Lower leg skin (tissue), 4 donors: ENCODE measurements at regions not wholly inside any gene's neighbourhood (a gene's known extent, or its start where the extent isn't known, plus 50 kb on each side); places are given as distances from the start of the nearest gene placed in this dataset.

Source experiments
- DNase-seq, 2 donors: peaks; one replicate each; pipeline ENCODE4 v3.0.0-alpha.2; 2019; ENCODE audit warnings: low spot score in 2 of 2
- H3K4me3 ChIP-seq: fragments of 200-600 bp; sonication (generic); 2 replicates; pipeline ENCODE4 v1.5.1; 2017; ENCODE audit warnings: mild to moderate bottlenecking, low read depth; ENCODE audit not compliant: poor library complexity, severe bottlenecking
- CTCF ChIP-seq, 3 donors: fragments of 450-650 bp; IDR thresholded peaks; one replicate each; pipeline ENCODE4 v1.5.1; 2016; ENCODE audit warnings: antibody characterized with exemption in 3 of 3, mild to moderate bottlenecking in 3 of 3, moderate library complexity in 2 of 3
- POLR2A ChIP-seq, 2 donors: fragments of 450-650 bp; IDR thresholded peaks; one replicate each; pipeline ENCODE4 v1.6.1; 2016 to 2017; ENCODE audit warnings: antibody characterized with exemption in 2 of 2, mild to moderate bottlenecking in 1 of 2, moderate library complexity in 1 of 2
- WGBS, 2 donors: methylation state at CpG; one replicate each; pipeline ENCODE4 v1.1.5; 2018; 5-methylcytosine and 5-hydroxymethylcytosine counted together
- intact Hi-C: fragments of 100-400 bp; cut with DNase I; formaldehyde crosslinking; loops from one replicate; pipeline ENCODE4 v1.15.0; 2023; ENCODE audit warnings: low total_unique reads

GRCh38 chr6:134722200-134722870 lies 227.6 kb downstream of the ALDH8A1 start:
- no peak for DNase-seq
- 58 to 62% methylated on average over 5 of the region's 5 CpGs for WGBS, 2 donors
- intact Hi-C loops = no loop called here
- no peak for TF ChIP-seq POLR2A (IDR thresholded peaks at IDR 0.05)
- TF ChIP-seq CTCF (IDR thresholded peaks at IDR 0.05) = no peak
- no peak overlapping the region for H3K4me3 ChIP-seq

- WGBS, 2 donors = 59 to 71% methylated on average over 2 of the region's 2 CpGs
These were observed 228.9 kb downstream of the ALDH8A1 start for GRCh38 chr6:134721060-134721405.

GRCh38 chr6:134720353-134721059 lies 229.4 kb downstream of the ALDH8A1 start:
- H3K4me3 ChIP-seq = no peak overlapping the region
- TF ChIP-seq CTCF (IDR thresholded peaks at IDR 0.05) (no peak), POLR2A (IDR thresholded peaks at IDR 0.05) (no peak)
- WGBS, 2 donors = 42 to 46% methylated on average over 4 of the region's 4 CpGs
- intact Hi-C loops = no loop called here
- DNase-seq = no peak

More at GRCh38 chr6:134721060-134721405, 228.9 kb downstream of the ALDH8A1 start:
- no peak overlapping the region for H3K4me3 ChIP-seq
- intact Hi-C loops = no loop called here
- no peak for DNase-seq
- no peak for TF ChIP-seq POLR2A (IDR thresholded peaks at IDR 0.05)
- no peak for TF ChIP-seq CTCF (IDR thresholded peaks at IDR 0.05)

- WGBS, 2 donors = 71 to 78% methylated on average over 2 of the region's 2 CpGs
- TF ChIP-seq CTCF (IDR thresholded peaks at IDR 0.05) (no peak), POLR2A (IDR thresholded peaks at IDR 0.05) (no peak)
- intact Hi-C loops = no loop called here
- no peak for DNase-seq
- no peak overlapping the region for H3K4me3 ChIP-seq
These were observed 230.0 kb downstream of the ALDH8A1 start for GRCh38 chr6:134719911-134720310.

GRCh38 chr6:134719286-134719685 lies 230.6 kb downstream of the ALDH8A1 start:
- TF ChIP-seq POLR2A (IDR thresholded peaks at IDR 0.05) = no peak
- no peak for TF ChIP-seq CTCF (IDR thresholded peaks at IDR 0.05)
- WGBS, 2 donors = 80 to 84% methylated on average over 6 of the region's 6 CpGs
- DNase-seq = no peak
- intact Hi-C loops = no loop called here
- H3K4me3 ChIP-seq = no peak overlapping the region
